ENCODE measurements at regions not wholly inside any gene's neighbourhood (a gene's known extent, or its start where the extent isn't known, plus 50 kb on each side); places are given as distances from the start of the nearest gene placed in this dataset.

GRCh38 chr18:78641689-78642231 is 337.9 kb upstream of the SALL3 start (continued):
- TF ChIP-seq, protein P1, sequence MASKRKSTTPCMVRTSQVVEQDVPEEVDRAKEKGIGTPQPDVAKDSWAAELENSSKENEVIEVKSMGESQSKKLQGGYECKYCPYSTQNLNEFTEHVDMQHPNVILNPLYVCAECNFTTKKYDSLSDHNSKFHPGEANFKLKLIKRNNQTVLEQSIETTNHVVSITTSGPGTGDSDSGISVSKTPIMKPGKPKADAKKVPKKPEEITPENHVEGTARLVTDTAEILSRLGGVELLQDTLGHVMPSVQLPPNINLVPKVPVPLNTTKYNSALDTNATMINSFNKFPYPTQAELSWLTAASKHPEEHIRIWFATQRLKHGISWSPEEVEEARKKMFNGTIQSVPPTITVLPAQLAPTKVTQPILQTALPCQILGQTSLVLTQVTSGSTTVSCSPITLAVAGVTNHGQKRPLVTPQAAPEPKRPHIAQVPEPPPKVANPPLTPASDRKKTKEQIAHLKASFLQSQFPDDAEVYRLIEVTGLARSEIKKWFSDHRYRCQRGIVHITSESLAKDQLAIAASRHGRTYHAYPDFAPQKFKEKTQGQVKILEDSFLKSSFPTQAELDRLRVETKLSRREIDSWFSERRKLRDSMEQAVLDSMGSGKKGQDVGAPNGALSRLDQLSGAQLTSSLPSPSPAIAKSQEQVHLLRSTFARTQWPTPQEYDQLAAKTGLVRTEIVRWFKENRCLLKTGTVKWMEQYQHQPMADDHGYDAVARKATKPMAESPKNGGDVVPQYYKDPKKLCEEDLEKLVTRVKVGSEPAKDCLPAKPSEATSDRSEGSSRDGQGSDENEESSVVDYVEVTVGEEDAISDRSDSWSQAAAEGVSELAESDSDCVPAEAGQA (IDR thresholded peaks at IDR 0.05; ENCODE audit: low read depth), result no peak
- TF ChIP-seq, protein P1 (CRISPR knock-in tag; IDR thresholded peaks at IDR 0.05; ENCODE audit: borderline replicate concordance), result no peak

- no peak for FAIRE-seq
- peaks cover 0 to 18% of the 10 kb centered on the region in 2 experiments; a peak in 2 of 5 replicates for H3K27me3 ChIP-seq (ENCODE audit: control insufficient read depth in 1 of 2, insufficient read depth in 2 of 2, low read length in 2 of 2)
- TF ChIP-seq ZNF33A (CRISPR knock-in tag; IDR thresholded peaks at IDR 0.05; ENCODE audit: borderline replicate concordance) (no peak), FIP1L1 (IDR thresholded peaks at IDR 0.05; ENCODE audit: borderline replicate concordance, insufficient read depth, low read depth, low read length) (no peak), ZNF614 (CRISPR knock-in tag; IDR thresholded peaks at IDR 0.05; ENCODE audit: borderline replicate concordance) (no peak), MIER2 (CRISPR knock-in tag; IDR thresholded peaks at IDR 0.05) (no peak), FOXK1 (CRISPR knock-in tag; IDR thresholded peaks at IDR 0.05; ENCODE audit: borderline replicate concordance, low read depth) (no peak)
- H3K79me2 ChIP-seq (ENCODE audit: insufficient read depth, low read length), result no peaks in the 10 kb centered on the region
- in situ Hi-C loops (cut with HindIII; ENCODE audit: extremely low pct_ligation_motif_present, low pct_unique_long_range_greater_than_20kb) (no loop called here), intact Hi-C loops (cut with micrococcal nuclease; ENCODE audit: unreplicated experiment) (no loop called here)
- no peak overlapping the region for H3K9ac ChIP-seq (ENCODE audit: insufficient read depth, low read depth, low read length)
- no peak overlapping the region for H3K4me2 ChIP-seq (ENCODE audit: low read depth, low read length)
- ATAC-seq, result no peak
- ChIA-PET CTCF (ENCODE audit: low intra/inter-chr PET ratio, low total read pairs) (no interaction called here), POLR2A (no interaction called here)
- H3K36me3 ChIP-seq (replicated peaks in 1 of 2; ENCODE audit: control insufficient read depth in 1 of 2, insufficient read depth in 2 of 2, low read length in 2 of 2), result no peaks in the 10 kb centered on the region
- BruUV-seq (replicated peaks), result no TSS peak
- no peaks in the 10 kb centered on the region for H3K4me1 ChIP-seq (ENCODE audit: insufficient read depth, low read length)
- DNase-seq (ENCODE audit: low spot score), result no peak
- 26% methylated on average over 11 of the region's 11 CpGs for WGBS (ENCODE audit: low lambda C conversion rate)
- no peak overlapping the region for H2AFZ ChIP-seq (ENCODE audit: low read length)
- no peaks in the 10 kb centered on the region for H4K20me1 ChIP-seq (ENCODE audit: insufficient read depth, low read length)
- no peaks in the 10 kb centered on the region for H3K9me3 ChIP-seq (ENCODE audit: low read length)
- no peak overlapping the region for H3K27ac ChIP-seq (ENCODE audit: extremely low read length, insufficient read depth, low read length)
- H3K4me3 ChIP-seq (replicated peaks in 1 of 3; ENCODE audit: insufficient read depth in 1 of 3, low read depth in 2 of 3, low read length in 3 of 3), result no peak overlapping the region
Measured at GRCh38 chr18:78642296-78642951, 337.2 kb upstream of the SALL3 start.

All from HepG2 (cell line).